ENCODE measurements at regions not wholly inside any gene's neighbourhood (a gene's known extent, or its start where the extent isn't known, plus 50 kb on each side); places are given as distances from the start of the nearest gene placed in this dataset.
"Not testable (repeated sequence)": the region's sequence is repeated elsewhere in the genome, so short reads cannot be mapped to it uniquely, and the experiment has no call there.

GRCh38 chr14:83689265-83689664 is 1840.7 kb upstream of the FLRT2 start:
- no peak for DNase-seq (ENCODE audit: low read depth in 2 of 2)

DNA sequence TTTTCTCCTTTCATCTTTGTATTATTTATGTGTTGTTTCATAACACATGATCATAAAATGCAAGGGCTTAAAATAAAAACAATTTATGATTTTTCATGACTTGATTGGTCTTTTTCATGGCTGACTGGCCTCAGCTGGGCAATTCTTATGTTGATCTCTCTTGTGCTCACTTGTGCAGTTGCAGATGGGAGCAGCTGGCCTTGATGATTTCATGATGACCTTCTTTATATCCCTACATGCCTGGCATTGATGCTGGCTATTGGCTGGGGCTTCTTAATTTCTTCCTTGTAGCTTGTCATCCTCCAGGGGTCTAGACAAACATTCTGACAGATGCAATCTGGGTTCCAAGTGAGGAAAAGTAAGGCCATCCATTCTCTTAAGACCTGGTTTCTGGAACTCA is 1832.8 kb upstream of the FLRT2 start:
- DNase-seq (ENCODE audit: low read depth in 2 of 2) = no peak

GRCh38 chr14:83702619-83703018 is 1827.3 kb upstream of the FLRT2 start:
- DNase-seq (ENCODE audit: low read depth in 2 of 2) = no peak

GRCh38 chr14:83706231-83706954 is 1823.6 kb upstream of the FLRT2 start:
- DNase-seq (ENCODE audit: low read depth in 2 of 2) = no peak

DNA sequence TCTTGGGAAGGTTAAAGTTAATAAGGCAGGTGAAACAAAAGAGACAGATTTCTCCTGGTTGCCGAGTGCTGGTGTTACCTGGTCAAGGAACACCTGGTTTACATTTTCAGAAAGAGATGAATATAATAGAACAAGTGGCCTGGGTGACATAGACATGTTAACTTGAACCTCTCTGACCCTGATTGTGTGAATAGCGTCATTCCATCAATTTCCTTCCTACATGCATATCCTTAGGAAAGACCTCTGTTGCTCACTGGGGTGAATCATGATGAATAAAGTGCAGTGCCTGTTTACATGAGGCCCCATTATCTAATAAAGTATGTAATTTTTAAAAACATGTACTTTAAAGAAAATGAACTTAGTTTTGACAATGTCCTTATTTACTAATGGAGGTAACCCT is 1822.9 kb upstream of the FLRT2 start:
- no peak for DNase-seq (ENCODE audit: low read depth in 2 of 2)

GRCh38 chr14:83709116-83709515 is 1820.8 kb upstream of the FLRT2 start:
- DNase-seq (ENCODE audit: low read depth in 2 of 2) = no peak

- DNase-seq (ENCODE audit: low read depth in 2 of 2) = no peak
Measured at GRCh38 chr14:83711046-83711445, 1818.9 kb upstream of the FLRT2 start.

DNA sequence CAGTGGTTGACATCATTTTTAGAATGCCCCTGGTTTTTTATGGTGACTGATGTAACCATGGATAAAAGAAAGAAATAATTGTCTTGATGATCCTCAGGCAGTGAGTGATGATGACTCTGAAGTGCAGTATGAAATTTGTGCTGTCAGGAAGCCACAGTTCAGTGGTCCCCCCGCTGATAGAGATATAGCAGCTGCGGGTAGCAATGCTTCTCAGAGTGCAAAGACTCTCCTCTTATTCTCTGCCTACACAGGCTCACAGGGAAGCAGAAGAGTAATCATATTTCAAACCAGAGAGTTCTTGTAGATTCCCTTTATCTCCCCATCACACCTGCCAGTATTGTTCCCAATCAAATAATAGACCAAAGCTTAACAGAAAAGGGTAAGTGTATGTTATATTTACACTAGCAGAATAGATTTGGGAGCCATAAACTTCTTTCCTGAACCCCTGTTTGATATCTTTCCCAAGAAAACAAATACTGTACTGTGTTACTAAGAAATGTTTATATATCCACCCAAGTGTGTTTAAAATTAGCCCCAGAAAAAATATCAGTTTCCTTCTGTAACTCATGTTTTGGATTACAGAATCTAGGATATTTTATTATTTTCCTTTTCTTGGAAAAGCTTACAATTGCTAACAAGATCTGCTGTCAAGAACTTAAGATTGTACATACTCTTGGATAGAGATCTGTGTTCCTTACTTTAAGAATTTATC is 1817.4 kb upstream of the FLRT2 start:
- DNase-seq (ENCODE audit: low read depth in 2 of 2) = no peak

- DNase-seq (ENCODE audit: low read depth in 2 of 2) = no peak
Measured at GRCh38 chr14:83713732-83714131, 1816.2 kb upstream of the FLRT2 start.

- DNase-seq (ENCODE audit: low read depth in 2 of 2) = no peak
Measured at GRCh38 chr14:83714151-83714550, 1815.8 kb upstream of the FLRT2 start.

DNA sequence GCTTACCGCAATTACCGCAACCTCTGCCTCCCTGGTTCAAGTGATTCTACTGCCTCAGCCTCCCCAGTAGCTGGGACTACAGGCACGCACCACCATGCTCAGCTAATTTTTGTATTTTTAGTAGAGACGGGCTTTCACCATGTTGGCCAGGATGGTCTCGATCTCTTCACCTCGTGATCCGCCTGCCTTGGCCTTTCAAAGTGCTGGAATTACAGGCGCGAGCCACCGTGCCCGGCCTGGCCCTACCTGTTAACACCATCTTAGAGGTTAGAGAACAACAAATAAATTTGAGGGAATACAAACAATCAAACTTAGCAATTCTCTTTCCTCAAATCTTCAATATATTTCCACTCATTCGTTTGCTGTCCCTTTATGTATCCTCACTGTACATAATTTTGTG is 1810.5 kb upstream of the FLRT2 start:
- DNase-seq (ENCODE audit: low read depth in 2 of 2) = not testable (repeated sequence)

DNA sequence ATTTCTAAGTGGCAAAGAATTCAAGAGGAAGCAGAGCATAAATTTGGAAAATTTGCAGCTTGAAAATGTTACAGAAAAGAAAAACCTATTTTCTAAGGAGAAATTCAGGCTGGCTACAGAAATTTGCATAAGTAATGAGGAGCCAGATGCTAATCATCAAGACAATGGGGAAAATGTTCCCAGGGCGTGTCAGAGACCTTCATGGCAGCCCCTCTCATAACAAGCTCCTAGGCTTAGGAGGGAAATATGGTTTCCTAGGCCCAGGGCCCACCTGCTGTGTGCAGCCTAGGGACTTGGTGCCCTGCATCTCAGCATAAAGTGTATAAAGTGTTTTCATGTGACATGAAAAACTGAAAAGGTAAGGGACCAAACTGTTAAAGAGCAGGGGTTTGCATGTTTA is 1796.3 kb upstream of the FLRT2 start:
- DNase-seq (ENCODE audit: low read depth in 2 of 2) = no peak

DNA sequence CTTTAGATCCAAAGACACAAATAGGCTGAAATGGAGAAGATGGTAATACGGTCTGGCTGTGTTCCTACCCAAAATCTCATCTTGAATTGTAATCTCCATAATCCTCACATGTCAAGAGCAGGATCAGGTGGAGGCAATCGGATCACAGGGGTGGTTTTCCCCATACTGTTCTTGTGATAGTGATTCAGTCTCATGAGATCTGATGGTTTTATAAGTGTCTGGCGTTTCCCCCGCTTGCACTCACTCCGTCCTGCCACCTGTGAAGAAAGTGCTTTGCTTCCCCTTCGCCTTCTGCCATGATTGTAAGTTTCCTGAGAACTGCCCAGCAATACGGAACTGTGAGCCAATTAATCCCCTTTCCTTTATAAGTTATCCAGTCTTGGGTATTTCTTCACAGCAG is 1795.5 kb upstream of the FLRT2 start:
- DNase-seq (ENCODE audit: low read depth in 2 of 2) = no peak

GRCh38 chr14:83741269-83741668 is 1788.7 kb upstream of the FLRT2 start:
- no peak for DNase-seq (ENCODE audit: low read depth in 2 of 2)

- no peak for DNase-seq (ENCODE audit: low read depth in 2 of 2)
Measured at GRCh38 chr14:83744224-83744623, 1785.7 kb upstream of the FLRT2 start.

DNA sequence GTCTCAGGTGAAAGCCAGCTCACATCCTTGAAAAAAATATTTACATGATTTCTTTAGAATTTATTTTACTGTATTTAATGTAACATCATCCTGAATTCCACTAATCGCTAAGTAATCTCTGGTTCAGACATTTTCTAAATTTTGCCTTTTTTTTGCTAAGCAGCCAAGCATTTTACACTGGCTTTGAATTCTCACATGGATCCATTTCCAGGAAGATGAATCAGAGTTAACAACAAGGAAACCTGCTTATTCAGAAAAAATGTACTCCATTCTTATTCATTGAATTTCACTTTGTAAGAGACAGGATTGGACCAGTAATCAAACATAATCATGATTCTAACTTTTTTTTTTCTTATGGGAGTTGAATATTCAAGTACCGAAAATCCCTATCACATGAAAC is 1785.1 kb upstream of the FLRT2 start:
- DNase-seq (ENCODE audit: low read depth in 2 of 2) = no peak

- no peak for DNase-seq (ENCODE audit: low read depth in 2 of 2)
Measured at GRCh38 chr14:83746336-83746735, 1783.6 kb upstream of the FLRT2 start.

GRCh38 chr14:83757916-83758315 is 1772.0 kb upstream of the FLRT2 start:
- peak; percentile 70 to 76 for DNase-seq (ENCODE audit: low read depth in 2 of 2)

- no peak for DNase-seq (ENCODE audit: low read depth in 2 of 2)
Measured at GRCh38 chr14:83764656-83765599, 1765.0 kb upstream of the FLRT2 start.

DNA sequence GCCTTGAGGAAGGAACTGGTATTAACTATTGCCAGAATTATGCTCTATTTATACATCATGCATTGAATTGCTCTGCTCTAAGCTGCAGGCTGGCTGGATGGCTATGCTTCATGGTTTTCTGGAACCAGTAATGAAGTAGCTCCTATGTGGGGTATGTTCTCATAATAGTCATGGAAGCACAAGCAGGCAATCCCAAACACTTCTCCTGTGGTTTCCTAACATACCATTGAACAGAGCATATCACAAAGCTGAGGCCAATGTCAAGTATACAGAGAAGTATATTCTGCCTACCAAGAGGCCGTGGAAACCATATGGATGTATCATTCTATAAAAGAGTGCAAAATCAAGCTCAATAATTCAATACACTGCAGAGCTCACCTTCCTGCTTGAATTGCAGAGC is 1752.4 kb upstream of the FLRT2 start:
- DNase-seq (ENCODE audit: low read depth in 2 of 2) = no peak

DNA sequence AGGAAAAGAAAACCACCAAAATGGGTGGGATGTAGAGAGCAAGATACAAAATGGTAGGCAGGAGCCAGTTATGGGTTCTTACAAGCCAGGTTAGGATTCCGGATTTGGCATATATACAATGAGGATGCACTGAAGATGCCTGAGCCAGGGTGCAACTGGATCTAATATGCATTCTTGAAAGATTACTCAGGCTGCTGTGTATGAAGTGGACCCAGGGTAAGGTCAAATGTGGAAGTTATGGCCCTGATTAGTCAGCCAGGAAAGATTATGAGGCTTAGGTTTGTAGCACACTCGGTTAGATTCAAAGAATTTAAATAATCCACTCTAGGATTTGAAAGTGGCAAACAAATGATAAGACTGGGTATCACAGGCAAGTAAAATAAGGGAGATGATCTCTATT is 1750.7 kb upstream of the FLRT2 start:
- peak in 1 of 2 experiments; percentile 5 for DNase-seq (ENCODE audit: low read depth in 2 of 2)

GRCh38 chr14:83780321-83780720 is 1749.6 kb upstream of the FLRT2 start:
- no peak for DNase-seq (ENCODE audit: low read depth in 2 of 2)

Measured in fibroblast of skin of left biceps (primary cell).